DND-41 (cell line): ENCODE measurements at regions not wholly inside any gene's neighbourhood (a gene's known extent, or its start where the extent isn't known, plus 50 kb on each side); places are given as distances from the start of the nearest gene placed in this dataset.

ENCODE experiments used
- EZH2 ChIP-seq: IDR thresholded peaks from 3 replicates; pipeline ENCODE4 v1.6.1; 2012; ENCODE audit warnings: borderline replicate concordance, low read depth, mild to moderate bottlenecking, moderate library complexity, low read length, inconsistent platforms; ENCODE audit not compliant: severe bottlenecking
- TF ChIP-seq, protein P1 (sequence below): IDR thresholded peaks from 2 replicates; pipeline ENCODE4 v1.5.1; 2012; ENCODE audit warnings: borderline replicate concordance, low read length, moderate library complexity, mild to moderate bottlenecking; ENCODE audit not compliant: poor library complexity, severe bottlenecking; ENCODE audit errors: extremely low read depth

DNA sequence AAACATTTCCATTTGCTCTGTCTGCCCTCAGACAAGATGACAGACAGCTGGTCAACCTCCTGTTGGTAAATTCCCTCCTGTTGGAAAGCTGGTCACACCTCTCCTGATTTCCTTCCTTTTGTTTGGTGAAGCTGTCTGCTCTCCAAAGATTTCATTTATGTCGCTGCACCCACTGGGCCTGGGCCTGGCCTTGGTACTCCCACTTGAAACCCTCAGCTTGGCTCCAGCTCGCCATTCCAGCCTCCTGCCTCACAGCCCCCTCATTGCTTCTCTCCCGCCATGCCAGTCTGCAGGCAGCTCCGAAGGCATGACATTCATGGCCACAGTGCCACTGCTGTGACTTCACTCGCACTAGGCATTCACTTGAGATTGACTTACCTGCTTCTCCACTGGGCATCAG lies 451.8 kb downstream of the VRK1 start:
- TF ChIP-seq, protein P1, sequence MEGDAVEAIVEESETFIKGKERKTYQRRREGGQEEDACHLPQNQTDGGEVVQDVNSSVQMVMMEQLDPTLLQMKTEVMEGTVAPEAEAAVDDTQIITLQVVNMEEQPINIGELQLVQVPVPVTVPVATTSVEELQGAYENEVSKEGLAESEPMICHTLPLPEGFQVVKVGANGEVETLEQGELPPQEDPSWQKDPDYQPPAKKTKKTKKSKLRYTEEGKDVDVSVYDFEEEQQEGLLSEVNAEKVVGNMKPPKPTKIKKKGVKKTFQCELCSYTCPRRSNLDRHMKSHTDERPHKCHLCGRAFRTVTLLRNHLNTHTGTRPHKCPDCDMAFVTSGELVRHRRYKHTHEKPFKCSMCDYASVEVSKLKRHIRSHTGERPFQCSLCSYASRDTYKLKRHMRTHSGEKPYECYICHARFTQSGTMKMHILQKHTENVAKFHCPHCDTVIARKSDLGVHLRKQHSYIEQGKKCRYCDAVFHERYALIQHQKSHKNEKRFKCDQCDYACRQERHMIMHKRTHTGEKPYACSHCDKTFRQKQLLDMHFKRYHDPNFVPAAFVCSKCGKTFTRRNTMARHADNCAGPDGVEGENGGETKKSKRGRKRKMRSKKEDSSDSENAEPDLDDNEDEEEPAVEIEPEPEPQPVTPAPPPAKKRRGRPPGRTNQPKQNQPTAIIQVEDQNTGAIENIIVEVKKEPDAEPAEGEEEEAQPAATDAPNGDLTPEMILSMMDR, result no peak
- no peak for TF ChIP-seq EZH2
